ENCODE measurements at regions not wholly inside any gene's neighbourhood (a gene's known extent, or its start where the extent isn't known, plus 50 kb on each side); places are given as distances from the start of the nearest gene placed in this dataset.
"Not testable (repeated sequence)": the region's sequence is repeated elsewhere in the genome, so short reads cannot be mapped to it uniquely, and the experiment has no call there.

DNA sequence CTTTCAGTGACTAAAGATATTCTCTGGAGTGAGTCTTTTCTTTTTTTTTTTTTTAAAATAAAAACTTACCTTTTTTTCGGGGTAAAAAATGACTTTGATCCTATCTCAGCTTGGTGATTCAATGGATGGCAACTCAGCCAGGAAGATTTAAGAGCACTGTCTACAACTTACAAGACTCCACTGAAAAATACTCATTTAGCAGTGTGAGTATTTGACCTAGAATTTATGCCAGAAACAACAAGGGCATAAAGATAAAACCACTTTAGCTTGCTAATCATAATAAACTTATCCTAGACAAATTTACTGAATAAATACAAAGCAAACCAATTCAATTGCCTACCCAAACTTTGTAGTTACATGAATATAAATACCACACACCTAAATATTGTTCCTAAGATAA is 446.6 kb downstream of the RPS29 start:
- DNase-seq (ENCODE audit: low spot score), result no peak
- no peak for FAIRE-seq

DNA sequence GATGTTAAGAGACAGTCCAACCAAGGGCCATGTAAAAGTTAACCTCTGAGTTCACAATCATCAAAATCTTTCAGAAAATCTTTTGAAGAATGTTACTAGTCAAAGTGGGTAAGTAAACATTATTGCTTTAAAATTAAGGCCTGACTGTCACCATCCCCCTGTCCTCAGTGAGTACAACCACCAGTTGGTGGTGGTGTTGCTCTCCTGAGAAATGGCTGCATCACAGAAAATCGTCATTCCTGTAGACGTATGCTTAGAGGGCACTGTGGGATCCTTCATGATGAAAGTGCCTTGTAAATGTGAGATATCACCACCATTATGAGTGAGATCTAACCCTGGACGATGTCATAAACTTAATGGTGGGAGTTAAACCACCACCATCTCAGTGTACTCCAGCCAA is 451.2 kb downstream of the RPS29 start:
- DNase-seq (ENCODE audit: low spot score), result no peak
- peak; percentile 58 for FAIRE-seq

DNA sequence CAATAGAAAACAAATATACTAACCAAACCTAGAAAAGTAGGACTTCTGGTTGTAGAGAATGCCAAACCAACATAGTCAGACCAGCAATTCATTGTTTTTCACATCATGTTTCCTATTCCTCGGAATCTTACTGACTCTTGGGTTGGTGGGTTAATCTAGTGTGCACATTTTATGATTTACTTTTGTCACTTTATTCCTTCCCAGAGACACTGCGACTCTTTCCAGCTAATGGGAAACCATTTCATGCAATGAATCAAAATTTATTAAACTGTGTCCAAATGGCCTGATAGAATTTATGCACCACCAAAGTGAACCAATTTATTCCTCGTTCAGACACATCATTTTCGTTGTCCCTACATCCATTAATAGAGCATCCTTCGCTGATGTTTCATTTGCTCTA is 464.9 kb downstream of the RPS29 start:
- DNase-seq (ENCODE audit: low spot score), result no peak
- FAIRE-seq, result no peak

DNA sequence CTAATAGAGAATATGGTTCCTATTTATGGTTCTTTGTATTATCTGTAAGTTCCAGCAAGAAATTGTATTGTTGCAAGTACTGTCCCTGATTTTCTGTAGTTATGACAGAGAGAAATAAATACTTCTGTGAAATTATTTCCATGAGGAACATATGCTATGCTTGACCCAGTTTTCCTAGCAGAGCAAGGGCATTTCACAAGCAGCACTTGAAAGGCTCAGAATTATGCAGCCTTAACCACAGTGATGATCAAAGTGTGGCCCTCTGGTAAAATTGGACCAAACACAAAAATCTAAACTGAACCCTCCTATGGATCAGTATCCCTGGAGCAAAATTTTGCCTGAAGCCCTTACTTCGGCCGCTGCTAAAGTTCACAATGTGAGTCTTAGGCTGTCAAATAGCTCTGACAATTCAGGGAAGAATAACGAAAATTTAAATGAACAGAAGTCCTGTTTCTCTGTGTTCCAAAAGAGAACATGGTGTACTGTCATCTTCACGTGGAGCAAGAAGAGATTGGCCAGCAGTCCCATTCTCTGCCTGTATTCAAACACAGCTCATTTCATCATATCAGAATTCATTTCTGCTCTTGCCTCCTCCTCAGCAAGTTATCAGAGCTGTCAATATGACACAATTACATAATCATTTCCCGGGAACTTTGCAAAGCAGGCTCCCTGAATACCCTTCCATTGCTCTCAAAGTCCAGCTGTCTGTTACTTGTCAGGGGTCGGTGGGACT is 471.9 kb downstream of the RPS29 start:
- no peak for DNase-seq (ENCODE audit: low spot score)
- FAIRE-seq, result no peak

DNA sequence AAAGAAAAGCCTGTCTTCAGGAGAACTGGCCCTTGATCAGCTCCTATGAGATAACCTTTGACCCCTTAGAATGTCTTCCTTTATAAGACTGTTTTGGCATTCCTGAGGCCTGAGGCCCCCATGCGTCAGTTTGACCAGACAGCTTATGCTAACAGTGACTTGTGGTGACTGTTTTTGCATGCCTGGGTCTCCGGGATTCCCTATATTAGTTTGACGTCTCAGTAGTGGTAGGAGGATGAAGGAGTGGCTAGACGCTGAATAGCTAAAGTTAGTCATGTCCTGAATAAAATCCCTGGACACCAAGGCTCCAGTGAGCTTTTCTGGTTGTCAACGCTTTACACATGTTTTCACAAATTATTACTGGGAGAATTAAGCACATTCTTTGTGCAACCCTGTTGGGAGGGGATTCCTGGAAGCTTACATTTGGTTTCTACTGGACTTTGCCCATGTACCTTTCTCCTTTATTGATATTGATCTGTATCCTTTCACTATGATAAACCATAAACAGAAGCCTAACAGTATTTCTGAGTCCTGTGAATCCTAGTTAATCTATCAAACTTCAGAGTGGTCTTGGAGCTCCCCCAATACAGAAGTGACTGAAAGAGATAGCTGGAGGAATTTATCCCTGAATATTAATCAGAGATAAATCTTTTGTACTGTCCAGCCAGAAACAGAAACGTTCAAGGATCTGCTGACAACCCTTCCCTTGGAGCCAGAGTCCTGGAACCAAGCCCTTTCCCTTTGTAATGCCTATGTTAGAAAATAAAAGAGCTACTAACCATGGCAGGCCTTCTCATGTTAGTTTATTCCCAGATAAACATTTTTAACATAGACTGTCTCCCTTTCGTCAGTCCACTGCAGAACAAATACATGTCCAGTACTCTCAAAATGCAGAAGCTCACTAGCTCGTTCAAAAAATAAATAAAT is 479.2 kb downstream of the RPS29 start:
- FAIRE-seq (no peak), DNase-seq (ENCODE audit: low spot score) (no peak)

DNA sequence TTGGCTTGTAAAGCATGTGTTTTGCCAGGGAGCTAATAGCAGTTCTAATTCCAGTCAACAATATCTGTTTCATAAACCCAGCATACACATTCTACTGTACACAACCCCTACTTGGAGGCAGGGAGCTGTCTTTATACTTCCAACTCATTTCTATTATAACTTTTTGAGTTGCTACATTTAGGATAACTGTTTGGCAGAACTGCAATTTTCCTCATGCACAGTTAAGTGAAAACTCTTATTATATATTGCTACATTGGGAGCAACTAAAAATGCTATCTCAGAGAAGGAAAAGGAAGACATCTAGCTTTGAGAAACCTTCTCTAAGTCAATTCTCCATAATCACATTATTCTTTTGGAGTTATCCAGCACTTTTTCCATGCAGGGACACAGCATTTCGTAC is 480.2 kb downstream of the RPS29 start:
- DNase-seq (ENCODE audit: low spot score) (no peak), FAIRE-seq (no peak)

DNA sequence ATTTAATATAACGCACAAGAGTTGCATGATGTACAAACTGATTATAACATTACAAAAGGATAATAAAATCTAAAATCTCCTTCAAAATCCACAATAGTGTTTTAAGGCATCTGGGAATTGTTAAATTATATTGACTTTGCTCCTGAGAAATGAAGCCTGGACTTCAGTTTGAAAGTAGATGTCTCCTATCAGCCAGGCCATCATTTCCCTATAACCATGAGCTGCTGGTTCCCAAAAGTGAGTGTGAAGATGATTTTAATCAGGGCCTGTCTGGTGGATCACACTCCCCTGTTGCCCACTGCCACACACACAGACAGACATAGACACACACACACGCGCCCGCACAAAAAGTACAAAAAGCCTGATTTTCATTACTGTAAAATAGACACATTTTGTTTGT is 480.7 kb downstream of the RPS29 start:
- FAIRE-seq (no peak), DNase-seq (ENCODE audit: low spot score) (no peak)

DNA sequence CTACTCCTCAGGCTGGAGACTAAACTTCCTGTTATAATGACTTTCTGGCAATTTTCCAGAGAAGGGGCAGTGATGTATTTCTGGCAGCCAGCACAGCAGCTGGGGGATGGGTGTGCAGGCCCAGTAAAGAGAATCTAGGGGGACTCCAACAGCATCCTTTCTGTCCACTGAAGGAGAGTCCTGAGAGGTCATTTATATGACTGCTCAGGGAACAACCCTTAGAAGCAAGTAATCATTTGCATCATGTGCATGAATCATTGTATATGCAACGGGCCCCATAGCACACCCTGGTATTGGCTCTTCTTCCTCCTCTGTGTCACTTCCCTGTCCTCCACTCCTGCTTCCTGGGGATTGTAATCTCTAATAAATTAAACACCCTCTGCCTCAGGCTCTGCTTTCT is 493.8 kb downstream of the RPS29 start:
- DNase-seq (ENCODE audit: low spot score), result no peak
- peak; percentile 53 for FAIRE-seq

DNA sequence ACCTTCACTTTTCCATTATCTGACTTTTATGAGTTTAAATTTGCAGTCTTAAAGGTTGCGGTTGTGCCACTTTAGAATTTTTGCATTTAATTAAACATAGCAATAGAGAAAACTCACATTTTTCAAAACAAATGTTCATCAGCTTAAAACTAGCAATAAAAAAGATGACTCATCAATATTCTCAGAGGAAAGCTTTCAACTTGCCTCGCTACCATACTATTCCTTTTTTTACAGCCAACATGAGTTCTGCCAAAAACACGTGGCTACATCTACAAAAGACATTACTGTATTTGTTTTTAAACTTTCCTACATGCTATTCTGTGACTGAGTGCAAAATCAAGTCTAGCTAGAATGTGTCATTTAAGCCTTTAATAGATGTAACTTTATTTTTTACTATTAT is 497.1 kb downstream of the RPS29 start:
- no peak for FAIRE-seq
- DNase-seq (ENCODE audit: low spot score), result no peak

DNA sequence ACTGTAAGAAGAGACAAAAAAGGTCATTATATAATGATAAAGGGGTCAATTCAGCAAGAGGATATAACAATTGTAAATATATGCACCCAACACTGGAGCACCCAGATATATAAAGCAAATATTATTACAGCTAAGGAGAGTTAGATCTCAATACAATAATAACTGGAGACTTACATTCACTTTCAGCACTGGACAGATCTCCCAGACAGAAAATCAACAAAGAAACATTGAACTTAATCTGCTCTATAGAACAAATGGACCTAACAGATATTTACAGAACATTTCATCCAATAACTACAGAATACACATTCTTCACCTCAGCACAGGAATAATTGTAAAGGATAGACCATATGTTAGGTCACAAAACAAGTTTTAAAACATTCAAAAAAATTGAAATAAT is 512.9 kb downstream of the RPS29 start:
- DNase-seq (ENCODE audit: low spot score); FAIRE-seq: not testable (repeated sequence)

DNA sequence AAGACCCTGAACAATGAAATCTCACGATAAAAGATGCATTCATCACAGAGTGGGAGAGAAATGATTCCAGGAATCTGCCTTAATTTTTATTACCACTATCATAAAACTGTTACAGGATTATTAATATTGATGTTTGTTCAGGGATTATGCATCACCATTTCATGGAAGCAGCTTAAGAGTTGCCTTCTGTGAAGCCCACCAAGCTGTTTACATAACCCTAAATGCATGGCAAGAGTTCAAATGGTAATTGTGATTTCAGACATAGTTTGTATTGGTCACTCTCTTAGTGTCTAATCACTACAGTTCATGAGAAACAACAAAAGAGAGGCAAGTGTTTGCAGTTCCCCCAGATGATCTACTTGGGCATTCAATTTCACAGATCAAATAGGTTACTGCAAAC is 527.7 kb downstream of the RPS29 start:
- DNase-seq (ENCODE audit: low spot score) (no peak), FAIRE-seq (no peak)

DNA sequence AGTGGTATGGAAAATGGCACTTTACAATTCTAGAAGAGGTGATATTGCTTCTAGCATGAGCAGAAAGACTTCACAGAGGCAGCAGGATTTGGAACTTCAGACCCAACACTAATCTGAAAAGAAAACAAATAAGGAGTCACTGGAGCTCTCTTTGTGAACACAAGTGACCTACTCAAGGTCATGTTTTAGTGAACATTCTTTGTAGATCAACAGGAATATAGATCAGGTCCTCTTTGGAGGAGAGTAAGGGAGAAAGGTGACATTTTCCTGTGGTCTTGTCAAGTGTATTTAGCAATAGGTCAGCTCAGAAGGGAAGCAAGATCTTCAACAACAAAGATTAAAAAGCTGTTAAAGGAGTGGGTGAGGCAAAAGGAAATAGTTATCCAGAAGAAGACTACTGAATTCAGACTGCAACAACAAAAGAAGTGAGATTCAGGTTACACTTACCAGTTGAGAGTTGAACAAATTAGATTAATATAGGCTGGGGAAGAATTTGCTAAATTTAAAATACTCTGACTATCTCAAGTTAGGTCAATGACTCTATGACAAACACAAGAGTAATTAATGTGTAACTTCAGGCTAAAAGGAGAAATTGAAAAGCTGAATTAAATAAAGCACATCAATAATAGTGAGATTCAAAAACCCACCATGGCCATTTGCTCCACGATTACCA is 528.2 kb downstream of the RPS29 start:
- FAIRE-seq, result no peak
- DNase-seq (ENCODE audit: low spot score), result no peak

DNA sequence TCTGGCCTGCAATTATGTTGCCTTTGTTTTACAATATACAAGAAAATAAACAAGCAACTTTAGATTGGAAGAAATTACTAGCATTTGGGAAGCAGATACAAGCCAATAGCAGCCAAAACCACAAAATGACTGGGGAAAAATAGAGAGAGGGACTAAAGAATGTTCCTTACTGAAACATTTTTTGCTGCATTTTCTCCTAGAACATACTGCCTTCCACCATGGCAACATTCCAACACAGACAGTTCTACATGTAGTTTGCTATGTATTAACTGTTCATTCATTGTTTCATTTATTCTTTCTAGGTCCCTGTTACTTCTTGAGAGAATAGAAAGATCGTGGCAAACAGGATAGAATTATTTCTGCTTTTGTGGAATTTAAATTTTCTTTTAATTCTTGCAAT is 530.2 kb downstream of the RPS29 start:
- FAIRE-seq, result no peak
- DNase-seq (ENCODE audit: low spot score), result no peak

DNA sequence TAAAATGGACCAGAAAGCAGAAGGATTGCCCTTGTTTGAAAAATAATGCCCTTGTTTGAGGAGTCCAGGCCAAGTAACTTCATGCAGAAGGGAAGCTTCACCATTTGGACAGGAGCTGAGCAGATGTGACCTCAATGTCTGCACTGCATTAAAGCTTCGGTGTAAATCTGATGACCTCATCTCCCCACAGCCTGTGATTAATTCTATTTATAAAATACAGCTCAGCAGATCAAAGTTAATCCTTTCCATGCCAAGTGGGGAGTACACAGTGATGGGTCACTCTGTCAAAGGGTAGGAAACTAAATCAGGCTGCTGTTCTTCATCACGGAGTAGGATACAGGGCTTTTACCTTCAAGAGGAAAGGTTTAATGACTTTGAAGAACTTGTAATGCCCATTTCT is 533.7 kb downstream of the RPS29 start:
- DNase-seq (ENCODE audit: low spot score), result no peak
- FAIRE-seq, result no peak

DNA sequence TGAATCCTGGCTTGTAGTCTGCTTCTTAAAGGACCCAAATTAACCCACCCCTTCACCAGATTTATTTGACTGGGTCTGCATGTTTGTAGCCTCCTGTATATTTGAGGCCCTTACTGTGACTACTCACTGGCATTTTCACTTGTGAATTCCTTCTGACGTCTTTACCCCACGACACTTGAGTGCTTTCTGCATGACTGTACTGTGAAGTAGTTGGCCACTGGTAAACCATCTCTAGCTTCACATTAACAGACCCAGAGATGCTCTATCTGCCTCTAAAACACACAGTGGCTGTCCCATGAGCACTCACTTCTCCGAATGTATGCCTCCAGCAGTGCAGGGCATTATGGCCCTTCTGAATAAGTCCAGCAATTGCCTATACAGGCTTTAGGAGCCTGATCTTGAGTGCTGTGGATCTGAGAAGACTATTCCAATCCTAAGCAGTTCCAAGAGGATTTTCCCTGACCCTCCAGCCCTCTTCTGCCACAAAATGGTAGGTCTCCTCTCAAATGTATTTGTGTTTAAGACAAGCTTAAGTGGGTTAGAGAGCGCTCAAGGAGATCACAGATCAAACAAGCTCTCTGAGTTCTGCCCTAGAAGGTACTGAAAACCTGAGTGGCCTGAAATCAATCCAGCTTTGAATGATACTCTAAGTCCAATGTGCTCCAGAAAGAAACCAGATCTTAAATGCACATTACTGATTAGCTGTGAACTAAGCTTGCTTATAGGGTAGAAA is 534.7 kb downstream of the RPS29 start:
- no peak for FAIRE-seq

DNA sequence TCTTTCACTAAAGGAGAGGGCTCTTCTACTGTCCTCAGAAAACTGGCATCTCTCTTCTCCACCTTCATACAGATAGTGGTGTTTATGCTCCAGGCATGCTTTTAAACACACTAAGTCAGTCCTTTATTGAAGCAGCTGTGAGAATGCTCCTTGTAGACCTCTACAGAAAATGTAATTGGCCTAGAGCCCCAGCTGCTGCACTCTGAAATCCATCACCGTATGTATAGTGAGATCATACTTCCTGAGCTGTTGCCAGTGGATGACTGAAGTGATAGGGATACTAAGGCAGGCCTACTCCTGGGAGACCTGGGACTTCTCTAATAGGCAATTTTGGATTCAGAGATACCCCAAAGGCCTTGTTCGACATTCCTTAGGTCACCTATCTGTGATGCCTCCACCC is 535.4 kb downstream of the RPS29 start:
- DNase-seq (ENCODE audit: low spot score), result no peak
- no peak for FAIRE-seq

More for the DNA sequence above, 534.7 kb downstream of the RPS29 start:
- DNase-seq (ENCODE audit: low spot score), result no peak

DNA sequence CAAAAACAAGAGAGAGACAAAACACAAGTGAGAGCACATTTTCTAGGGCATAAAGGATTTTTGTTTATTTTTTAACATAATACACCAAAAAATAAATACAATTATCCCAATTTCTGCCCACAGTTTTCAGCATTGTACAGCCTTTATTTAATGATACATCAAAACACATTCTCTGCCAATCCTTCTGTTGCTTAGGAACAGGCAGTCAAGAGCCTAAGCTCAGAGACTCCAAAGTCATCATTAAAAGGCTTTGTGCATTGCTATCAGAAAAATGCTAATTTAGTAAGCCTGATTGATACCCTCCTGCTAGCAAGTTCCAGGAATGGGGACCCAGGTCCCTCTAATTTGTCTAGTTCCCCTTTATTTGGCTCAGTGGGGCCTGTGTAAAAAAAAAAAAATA is 536.5 kb downstream of the RPS29 start:
- FAIRE-seq (no peak), DNase-seq (ENCODE audit: low spot score) (no peak)

DNA sequence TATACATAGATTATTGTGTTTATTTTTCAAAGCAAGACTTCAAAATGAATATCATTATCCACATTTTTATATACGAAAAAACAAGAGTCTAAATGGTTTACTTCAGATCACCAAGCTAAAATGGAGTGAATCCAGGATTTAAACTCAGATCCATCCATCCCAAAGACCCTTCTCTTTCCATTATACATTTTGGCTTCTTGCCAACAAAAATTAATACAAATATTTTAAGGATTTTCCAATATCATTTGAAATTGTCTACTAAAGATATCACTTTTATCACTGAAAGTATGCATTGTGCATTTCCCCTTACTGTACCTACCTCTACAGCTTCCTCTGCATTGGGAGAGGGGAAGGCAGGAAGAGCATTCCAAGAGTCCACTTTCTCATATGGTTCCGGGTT is 541.2 kb downstream of the RPS29 start:
- DNase-seq (ENCODE audit: low spot score) (no peak), FAIRE-seq (no peak)

DNA sequence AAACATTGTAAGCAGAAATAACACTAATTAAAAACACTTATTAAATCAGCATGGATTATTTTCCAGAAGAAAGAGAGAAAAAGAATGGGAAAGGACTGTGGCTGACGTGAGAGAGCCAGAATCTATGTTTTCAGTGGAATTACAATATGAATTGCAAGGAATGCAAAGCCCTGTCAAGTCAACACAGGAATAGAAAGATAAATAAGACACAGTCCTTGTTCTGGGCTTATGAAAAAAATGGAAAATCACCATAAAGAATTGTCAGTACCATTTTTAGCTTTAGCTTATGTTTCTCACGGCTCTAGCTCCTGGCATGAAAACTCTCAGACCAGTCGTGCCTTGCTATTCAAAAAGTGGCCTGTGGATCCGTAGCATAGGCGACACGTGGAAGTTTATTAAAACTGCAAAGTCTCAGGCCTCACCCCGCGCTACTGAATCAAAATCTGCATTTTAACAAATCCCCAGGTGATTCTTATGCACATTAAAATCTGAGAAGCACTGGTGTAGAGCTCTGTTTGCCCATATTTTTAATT is 549.1 kb downstream of the RPS29 start:
- FAIRE-seq (peak; percentile 40), DNase-seq (ENCODE audit: low spot score) (no peak)

DNA sequence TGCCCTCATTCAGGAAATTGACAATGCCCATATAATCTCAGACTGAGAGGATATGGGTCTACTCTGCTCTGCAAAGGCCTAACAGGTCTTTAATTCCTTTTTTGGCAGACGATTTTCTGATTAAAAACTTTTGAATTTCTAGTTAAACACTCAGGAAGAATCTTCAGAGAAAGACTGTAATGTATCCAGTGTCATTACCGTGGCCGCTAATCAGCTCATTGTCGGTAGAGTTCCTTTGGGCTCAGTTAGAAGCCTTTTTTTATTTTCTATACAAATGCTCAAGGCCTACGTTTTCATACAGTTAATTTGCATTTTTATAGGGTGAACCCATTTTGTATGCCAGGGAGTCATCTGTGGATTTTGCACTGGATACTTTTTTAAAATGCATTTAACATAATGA is 549.9 kb downstream of the RPS29 start:
- DNase-seq (ENCODE audit: low spot score), result no peak
- FAIRE-seq, result no peak

DNA sequence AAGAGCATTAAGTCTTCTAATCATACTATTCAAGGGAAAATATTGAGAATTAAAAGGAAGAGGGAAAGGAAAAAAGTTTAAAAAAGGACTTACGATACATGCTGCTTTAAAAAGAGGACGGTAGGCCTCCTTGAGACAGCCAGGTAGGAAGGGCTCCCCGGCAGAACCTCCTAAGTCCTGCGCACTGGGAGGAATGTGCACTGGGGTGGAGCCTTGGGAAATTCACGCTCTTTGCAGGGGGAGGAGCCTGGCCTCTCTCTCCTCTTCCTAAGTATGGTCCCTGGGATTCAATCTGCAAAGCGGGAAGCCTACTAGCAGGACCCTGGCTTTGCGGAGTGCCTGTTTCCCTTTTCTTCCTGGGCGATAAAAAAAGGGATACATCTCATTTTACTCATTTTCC is 553.0 kb downstream of the RPS29 start:
- FAIRE-seq (no peak), DNase-seq (ENCODE audit: low spot score) (no peak)

All from urothelium cell line (cell line).